Sigmoid colon (tissue), 4 donors: ENCODE measurements at regions not wholly inside any gene's neighbourhood (a gene's known extent, or its start where the extent isn't known, plus 50 kb on each side); places are given as distances from the start of the nearest gene placed in this dataset.

ENCODE experiments used
- CTCF ChIP-seq, 4 experiments: fragments of 450-650 bp in 3 of 4; fragments of 200-600 bp in 1 of 4; IDR thresholded peaks; one replicate each; pipeline ENCODE4 v1.5.1; 2016 to 2019; ENCODE audit warnings: antibody characterized with exemption in 4 of 4, mild to moderate bottlenecking in 3 of 4, moderate library complexity in 2 of 4
- EP300 ChIP-seq, 4 donors: sonication (generic); formaldehyde crosslinking; IDR thresholded peaks; one replicate each; pipeline ENCODE4 v1.6.1; 2017; ENCODE audit warnings: antibody characterized with exemption in 4 of 4
- POLR2A ChIP-seq, 2 donors: fragments of 450-650 bp; IDR thresholded peaks; one replicate each; pipeline ENCODE4 v1.6.1; 2016; ENCODE audit warnings: antibody characterized with exemption in 2 of 2, mild to moderate bottlenecking in 2 of 2, moderate library complexity in 2 of 2

- no peak for TF ChIP-seq CTCF (IDR thresholded peaks at IDR 0.05)
- TF ChIP-seq POLR2A (IDR thresholded peaks at IDR 0.05) = no peak
- TF ChIP-seq EP300 (IDR thresholded peaks at IDR 0.05) = no peak
Measured at GRCh38 chr2:184367211-184367610, 231.1 kb upstream of the ZNF804A start.
